ENCODE measurements at regions not wholly inside any gene's neighbourhood (a gene's known extent, or its start where the extent isn't known, plus 50 kb on each side); places are given as distances from the start of the nearest gene placed in this dataset.
"Not testable (repeated sequence)": the region's sequence is repeated elsewhere in the genome, so short reads cannot be mapped to it uniquely, and the experiment has no call there.

DNA sequence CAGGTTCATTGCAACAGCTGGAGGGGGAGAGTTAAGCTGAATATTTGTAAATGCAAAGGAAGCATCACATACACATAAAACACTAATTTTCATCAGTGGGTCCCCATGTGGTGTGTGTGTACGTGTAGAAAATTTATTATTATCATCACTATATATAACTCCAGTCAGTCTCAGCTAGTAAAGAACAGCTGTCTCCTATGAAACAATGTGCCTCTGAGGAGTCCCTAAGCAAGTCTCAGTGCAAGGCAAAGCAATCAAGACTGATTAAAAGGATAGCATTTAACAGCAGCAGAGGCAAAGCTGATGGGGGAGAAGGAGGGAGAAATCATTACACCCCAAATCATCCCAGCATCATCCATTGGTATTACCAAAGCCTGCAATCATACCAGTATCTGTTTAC, 104.2 kb upstream of the MARCHF11 start:
- no peak for TF ChIP-seq JUNB (IDR thresholded peaks at IDR 0.05)
- no peak for TF ChIP-seq RFX5 (IDR thresholded peaks at IDR 0.05)
- TF ChIP-seq, protein P1, sequence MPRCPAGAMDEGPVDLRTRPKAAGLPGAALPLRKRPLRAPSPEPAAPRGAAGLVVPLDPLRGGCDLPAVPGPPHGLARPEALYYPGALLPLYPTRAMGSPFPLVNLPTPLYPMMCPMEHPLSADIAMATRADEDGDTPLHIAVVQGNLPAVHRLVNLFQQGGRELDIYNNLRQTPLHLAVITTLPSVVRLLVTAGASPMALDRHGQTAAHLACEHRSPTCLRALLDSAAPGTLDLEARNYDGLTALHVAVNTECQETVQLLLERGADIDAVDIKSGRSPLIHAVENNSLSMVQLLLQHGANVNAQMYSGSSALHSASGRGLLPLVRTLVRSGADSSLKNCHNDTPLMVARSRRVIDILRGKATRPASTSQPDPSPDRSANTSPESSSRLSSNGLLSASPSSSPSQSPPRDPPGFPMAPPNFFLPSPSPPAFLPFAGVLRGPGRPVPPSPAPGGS (IDR thresholded peaks at IDR 0.05): no peak
- TF ChIP-seq HOXB5 (CRISPR knock-in tag; IDR thresholded peaks at IDR 0.05): no peak
- no peak for TF ChIP-seq TP53 (CRISPR knock-in tag; IDR thresholded peaks at IDR 0.05)
- TF ChIP-seq ZNF302 (CRISPR knock-in tag; IDR thresholded peaks at IDR 0.05): no peak
- no peak for TF ChIP-seq FOSB (CRISPR knock-in tag; IDR thresholded peaks at IDR 0.05)
- no peak for TF ChIP-seq PBX3 (IDR thresholded peaks at IDR 0.05)
- TF ChIP-seq RARB (CRISPR knock-in tag; IDR thresholded peaks at IDR 0.05): no peak
- TF ChIP-seq CBX2 (IDR thresholded peaks at IDR 0.05; ENCODE audit: borderline replicate concordance, low read depth): no peak
- FAIRE-seq (no peak), ATAC-seq (no peak), DNase-seq (ENCODE audit: low read depth in 1 of 2, low spot score in 1 of 2) (no peak)
- Histone ChIP-seq H3K4me2 (no peak overlapping the region), H3K9me3 (no peaks in the 10 kb centered on the region), H3K4me1 (no peaks in the 10 kb centered on the region), H3K27ac (no peak overlapping the region), H3K4me3 (no peak overlapping the region)
- ChIA-PET CTCF (no interaction called here), POLR2A (no interaction called here)
- WGBS (ENCODE audit: missing lambda C conversion rate): 4% methylated on average over 1 of the region's 1 CpG

GRCh38 chr5:16276859-16277258, 97.3 kb upstream of the MARCHF11 start:
- FAIRE-seq; CTCF ChIA-PET; H3K27ac ChIP-seq; H3K4me2 ChIP-seq; H3K4me1 ChIP-seq; H3K9me3 ChIP-seq; DNase-seq (ENCODE audit: low read depth in 1 of 2, low spot score in 1 of 2); POLR2A ChIA-PET; H3K4me3 ChIP-seq; ATAC-seq: not testable (repeated sequence)
- WGBS (ENCODE audit: missing lambda C conversion rate): 100% methylated on average over 3 of the region's 28 CpGs

DNA sequence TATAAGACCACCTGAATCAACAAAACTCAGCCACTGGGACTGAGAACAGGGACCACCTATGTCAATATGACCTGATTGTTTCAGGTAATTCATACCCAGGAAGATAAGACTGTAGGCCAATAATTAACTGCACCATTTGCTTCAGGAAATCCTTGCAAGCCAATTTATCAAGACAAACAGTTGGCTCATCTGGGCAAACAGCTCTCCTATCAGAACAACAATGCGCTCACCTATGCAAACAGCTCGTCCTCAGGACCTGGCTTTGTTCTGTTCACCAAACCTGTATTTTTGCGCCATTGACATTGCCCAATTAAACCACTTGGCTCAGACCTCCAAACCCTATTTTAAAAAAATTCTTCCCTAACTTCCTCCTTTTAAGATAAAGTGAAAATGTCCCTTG, 92.3 kb upstream of the MARCHF11 start:
- H3K4me1 ChIP-seq: no peaks in the 10 kb centered on the region
- ChIA-PET CTCF (no interaction called here), POLR2A (no interaction called here)
- ATAC-seq (no peak), FAIRE-seq (no peak), DNase-seq (ENCODE audit: low read depth in 1 of 2, low spot score in 1 of 2) (no peak)
- TF ChIP-seq CTCF (IDR thresholded peaks at IDR 0.05) (no peak), FOSB (CRISPR knock-in tag; IDR thresholded peaks at IDR 0.05) (no peak), POLR2AphosphoS2 (conservative IDR thresholded peaks at IDR 0.05; ENCODE audit: low read length) (no peak), ELK1 (IDR thresholded peaks at IDR 0.05; ENCODE audit: low read depth, low read length) (no peak)
- H3K27ac ChIP-seq: no peak overlapping the region
- no peaks in the 10 kb centered on the region for H3K9me3 ChIP-seq
- WGBS (ENCODE audit: missing lambda C conversion rate): 0% methylated on average over 3 of the region's 3 CpGs
- H3K4me3 ChIP-seq: no peak overlapping the region
- H3K4me2 ChIP-seq: no peak overlapping the region

- H3K4me2 ChIP-seq: no peak overlapping the region
- ChIA-PET CTCF (no interaction called here), POLR2A (no interaction called here)
- TF ChIP-seq KDM5A (IDR thresholded peaks at IDR 0.05): no peak
- H3K4me3 ChIP-seq: no peak overlapping the region
- no peak for ATAC-seq
- H3K27ac ChIP-seq: no peak overlapping the region
- FAIRE-seq: no peak
- 3% methylated on average over 6 of the region's 6 CpGs for WGBS (ENCODE audit: missing lambda C conversion rate)
- H3K9me3 ChIP-seq: no peaks in the 10 kb centered on the region
- DNase-seq (ENCODE audit: low read depth in 1 of 2, low spot score in 1 of 2): no peak
- H3K4me1 ChIP-seq: no peaks in the 10 kb centered on the region
Observed at GRCh38 chr5:16265141-16265540, 85.5 kb upstream of the MARCHF11 start.
